K562 (cell line): ENCODE measurements at regions not wholly inside any gene's neighbourhood (a gene's known extent, or its start where the extent isn't known, plus 50 kb on each side); places are given as distances from the start of the nearest gene placed in this dataset.

ENCODE experiments used
- ATAC-seq: fragments of 200-7000 bp; cut with Tn5 transposase; 3 replicates; pipeline ENCODE4 v1.9.1; 2020; ENCODE audit warnings: moderate library complexity
- BruUV-seq: library from RNA; stranded (reverse); fragments of 400-500 nt; replicated peaks from 2 replicates; lab custom pipeline; 2021; lab: Mats Ljungman, UMichigan
- CTCF ChIA-PET: fragments of 300-600 bp; formaldehyde crosslinking; extraction: SDS; loops from one replicate; lab custom pipeline; 2021; ENCODE audit warnings: low intra/inter-chr PET ratio; lab: Yijun Ruan, JAX
- POLR2A ChIA-PET: fragments of 300-600, 350-650 bp; sonication (Branson Sonifier 250); formaldehyde crosslinking; extraction: SDS; loops from one replicate; lab custom pipeline; 2021; ENCODE audit warnings: antibody characterized with exemption, inconsistent platforms; lab: Yijun Ruan, JAX
- DNase-seq, 4 experiments: peaks; one replicate each; pipeline versions ENCODE4 v3.0.0 to v3.0.0-alpha.2; 2011 to 2018; ENCODE audit warnings: low spot score in 3 of 4, mixed read lengths in 3 of 4; ENCODE audit errors: extremely low read depth in 1 of 4
- FAIRE-seq: peaks from 2 replicates; lab custom pipeline; 2011; peaks lifted over from hg19 to GRCh38; lab: Jason Lieb, UNC
- H2AFZ ChIP-seq: 2 replicates; pipeline ENCODE4 v1.6.0; 2011; ENCODE audit warnings: low read depth, low read length, control low read depth, inconsistent platforms
- H3K27ac ChIP-seq: fragments of 200-600 bp; 3 replicates; pipeline ENCODE4 v1.8.0; 2011; ENCODE audit warnings: low read depth, mild to moderate bottlenecking, control low read depth, inconsistent platforms, low read length, moderate library complexity, mixed read lengths; ENCODE audit errors: extremely low read depth
- H3K27me3 ChIP-seq, 2 experiments: fragments of 300-600 bp in 1 of 2; 2 replicates in 1 of 2; 3 replicates in 1 of 2; pipeline versions ENCODE4 v1.6.0 to v1.8.0; 2011; ENCODE audit warnings: inconsistent platforms in 2 of 2, low read length in 2 of 2, mild to moderate bottlenecking in 1 of 2, mixed read lengths in 1 of 2, moderate library complexity in 1 of 2; ENCODE audit not compliant: control insufficient read depth in 2 of 2, insufficient read depth in 2 of 2
- H3K36me3 ChIP-seq: fragments of 300-600 bp; 3 replicates; pipeline ENCODE4 v1.8.0; 2011; ENCODE audit warnings: mild to moderate bottlenecking, low read length, inconsistent platforms; ENCODE audit not compliant: control insufficient read depth, insufficient read depth
- H3K4me1 ChIP-seq, 2 experiments: fragments of 200-600 bp in 1 of 2; replicated peaks in 1 of 2; 2 replicates in 1 of 2; 3 replicates in 1 of 2; pipeline versions ENCODE4 v1.5.1 to v1.8.0; 2011; ENCODE audit warnings: inconsistent platforms in 2 of 2, low read length in 2 of 2, mild to moderate bottlenecking in 1 of 2, mixed read lengths in 1 of 2, moderate library complexity in 1 of 2; ENCODE audit not compliant: control insufficient read depth in 2 of 2, insufficient read depth in 2 of 2
- H3K4me2 ChIP-seq: 2 replicates; pipeline ENCODE4 v1.6.1; 2011; ENCODE audit warnings: low read length, control low read depth, inconsistent platforms, mixed read lengths; ENCODE audit not compliant: insufficient read depth
- H3K4me3 ChIP-seq: fragments of 200-600 bp; sonication (generic), shearing (Covaris generic); 2 replicates; pipeline ENCODE4 v1.5.1; 2016; ENCODE audit warnings: control low read depth, inconsistent platforms
- H3K79me2 ChIP-seq: fragments of 200-600 bp; 3 replicates; pipeline ENCODE4 v1.8.0; 2011; ENCODE audit warnings: low read length, inconsistent platforms; ENCODE audit not compliant: control insufficient read depth, insufficient read depth
- H3K9ac ChIP-seq, 2 experiments: 2 replicates each; pipeline versions ENCODE4 v1.6.0 to v1.6.1; 2011; ENCODE audit warnings: low read depth in 2 of 2, low read length in 2 of 2, control low read depth in 1 of 2, inconsistent platforms in 1 of 2, mild to moderate bottlenecking in 1 of 2, mixed read lengths in 1 of 2; ENCODE audit not compliant: insufficient read depth in 1 of 2
- H3K9me1 ChIP-seq: one replicate; pipeline ENCODE4 v1.6.0; 2011; ENCODE audit warnings: inconsistent platforms, mild to moderate bottlenecking, low read length, moderate library complexity; ENCODE audit not compliant: control insufficient read depth, insufficient read depth
- H3K9me3 ChIP-seq: replicated peaks from 2 replicates; pipeline ENCODE4 v1.5.1; 2011; ENCODE audit warnings: low read depth, low read length, inconsistent platforms; ENCODE audit not compliant: control insufficient read depth, insufficient read depth
- H4K20me1 ChIP-seq: replicated peaks from 2 replicates; pipeline ENCODE4 v1.6.1; 2011; ENCODE audit warnings: low read length, inconsistent platforms, mixed read lengths; ENCODE audit not compliant: control insufficient read depth, insufficient read depth
- COPS2 ChIP-seq: fragments of 450-650 bp; conservative IDR thresholded peaks from 2 replicates; pipeline ENCODE4 v1.6.1; 2016; ENCODE audit warnings: mild to moderate bottlenecking, moderate library complexity
- CXXC5 ChIP-seq: fragments of 250-450 bp; sonication (Bioruptor Pico); IDR thresholded peaks from 2 replicates; pipeline ENCODE4 v1.8.0; 2022; ENCODE audit warnings: inconsistent platforms, mild to moderate bottlenecking, moderate library complexity
- DPF2 ChIP-seq: fragments of 450-650 bp; IDR thresholded peaks from 2 replicates; pipeline ENCODE4 v1.6.1; 2016
- ETS2 ChIP-seq: IDR thresholded peaks from 2 replicates; pipeline ENCODE4 v1.6.1; 2016; ENCODE audit warnings: borderline replicate concordance, missing genetic modification characterization, mild to moderate bottlenecking, moderate library complexity, missing compliant biosample characterization; ENCODE audit not compliant: poor library complexity, severe bottlenecking
- GATA2 ChIP-seq: sonication (generic); formaldehyde crosslinking; IDR thresholded peaks from 2 replicates; pipeline ENCODE4 v1.4.0; 2020; ENCODE audit warnings: mild to moderate bottlenecking, missing genetic modification reagents
- HCFC1 ChIP-seq: IDR thresholded peaks from 2 replicates; pipeline ENCODE4 v1.6.1; 2012; ENCODE audit warnings: low read depth, low read length, improper control_type of control experiment
- HNRNPH1 ChIP-seq: fragments of 200-400 bp; formaldehyde crosslinking; optimal IDR thresholded peaks from 2 replicates; pipeline ENCODE3; 2017; ENCODE audit warnings: low read depth, mild to moderate bottlenecking, low read length, moderate library complexity
- KHSRP ChIP-seq: fragments of 450-650 bp; IDR thresholded peaks from 2 replicates; pipeline ENCODE4 v1.6.1; 2017
- MCM5 ChIP-seq: fragments of 450-650 bp; IDR thresholded peaks from 2 replicates; pipeline ENCODE4 v1.6.1; 2016; ENCODE audit warnings: low read depth
- ZNF274 ChIP-seq: IDR thresholded peaks from 2 replicates; pipeline ENCODE4 v1.6.1; 2011; ENCODE audit warnings: low read depth, mild to moderate bottlenecking, low read length, moderate library complexity, borderline replicate concordance
- WGBS: fragments of 100-300 bp; shearing (Covaris generic); methylation state at CpG from one replicate; pipeline ENCODE4 v1.1.6; 2016; ENCODE audit warnings: low coverage, mixed read lengths; ENCODE audit not compliant: insufficient coverage; ENCODE audit errors: missing lambda C conversion rate; 5-methylcytosine and 5-hydroxymethylcytosine counted together
- in situ Hi-C: fragments of 300-500 bp; cut with MboI; formaldehyde crosslinking; loops from 4 replicates; pipeline ENCODE4 v1.15.0; 2018; ENCODE audit warnings: inconsistent platforms, mixed read lengths
- intact Hi-C: fragments of 100-400 bp; cut with micrococcal nuclease; formaldehyde crosslinking; loops from 2 replicates; pipeline ENCODE4 v1.14.2; 2022
- TF ChIP-seq, protein P1 (sequence below): sonication (generic); formaldehyde crosslinking; IDR thresholded peaks from 2 replicates; pipeline ENCODE4 v1.8.0; 2023; ENCODE audit warnings: mild to moderate bottlenecking, missing genetic modification reagents

DNA sequence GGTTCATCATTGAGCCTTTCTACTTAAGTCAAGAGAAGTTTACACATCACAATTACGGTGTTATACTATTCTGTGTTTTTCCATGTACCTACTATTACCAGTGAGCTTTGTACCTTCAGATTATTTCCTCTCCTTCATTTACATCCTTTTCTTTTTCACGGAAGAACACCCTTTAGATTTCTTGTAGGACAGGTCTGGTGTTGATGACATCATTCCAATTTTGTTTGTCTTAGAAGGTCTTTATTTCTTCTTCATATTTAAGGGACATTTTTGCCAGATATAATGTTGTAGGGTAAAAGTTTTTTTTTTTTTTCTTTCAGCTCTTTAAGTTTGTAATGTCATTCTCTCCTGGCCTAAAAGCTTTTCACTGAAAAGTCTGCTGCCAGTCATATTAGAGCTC lies 637.1 kb upstream of the RIOK2 start (continued):
- no peak for TF ChIP-seq CXXC5 (CRISPR knock-in tag)
- no peak for TF ChIP-seq GATA2
- no peak for TF ChIP-seq DPF2
- no peak for TF ChIP-seq KHSRP

DNA sequence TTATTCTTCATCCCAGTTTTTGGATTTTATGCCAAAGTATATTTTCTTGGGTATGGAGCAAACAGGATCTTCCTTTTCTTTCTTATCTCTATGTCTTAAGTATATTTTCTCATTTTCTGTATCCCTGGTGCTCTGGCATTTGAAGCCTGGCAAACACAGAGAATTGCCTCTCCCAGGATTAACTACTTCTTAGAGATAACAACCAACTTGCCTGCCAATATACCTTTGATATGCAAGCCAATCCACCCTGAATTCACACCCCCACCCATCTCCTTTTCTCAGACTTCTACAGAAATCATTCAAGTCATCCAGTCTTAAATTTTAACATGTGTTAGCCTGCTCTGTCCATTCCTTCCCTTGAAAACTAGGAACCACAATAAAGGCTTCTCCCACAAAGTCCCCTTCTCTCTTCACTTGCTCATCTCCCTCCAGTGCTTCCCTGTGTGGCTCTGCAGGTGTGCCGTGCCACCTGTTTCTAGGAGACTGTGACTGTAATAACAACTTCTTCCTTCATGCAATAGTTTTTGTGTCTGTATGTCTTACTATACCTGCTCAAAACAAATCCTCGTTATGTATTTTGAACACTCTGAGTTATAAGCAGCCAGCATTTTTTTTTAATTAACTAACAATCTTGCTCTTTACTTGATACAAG lies 649.7 kb upstream of the RIOK2 start:
- Histone ChIP-seq H3K4me3 (no peak overlapping the region), H3K27me3 (no peaks in the 10 kb centered on the region), H4K20me1 (no peaks in the 10 kb centered on the region), H3K9me3 (no peaks in the 10 kb centered on the region; the same call in 1 of the 2 replicates), H3K9ac (no peak overlapping the region), H3K4me1 (no peaks in the 10 kb centered on the region), H3K9me1 (no peaks in the 10 kb centered on the region), H3K36me3 (no peaks in the 10 kb centered on the region), H2AFZ (no peak overlapping the region), H3K27ac (no peak overlapping the region), H3K4me2 (no peak overlapping the region), H3K79me2 (no peaks in the 10 kb centered on the region)
- WGBS, result 0% methylated on average over 2 of the region's 2 CpGs
- DNase-seq (no peak), FAIRE-seq (no peak), ATAC-seq (no peak)
- in situ Hi-C loops, result no loop called here
- POLR2A ChIA-PET, result no interaction called here
- CTCF ChIA-PET, result no interaction called here
- TF ChIP-seq HCFC1 (no peak), HNRNPH1 (no peak), ETS2 (tag) (no peak), ZNF274 (no peak), MCM5 (no peak), COPS2 (no peak)
- TF ChIP-seq, protein P1, sequence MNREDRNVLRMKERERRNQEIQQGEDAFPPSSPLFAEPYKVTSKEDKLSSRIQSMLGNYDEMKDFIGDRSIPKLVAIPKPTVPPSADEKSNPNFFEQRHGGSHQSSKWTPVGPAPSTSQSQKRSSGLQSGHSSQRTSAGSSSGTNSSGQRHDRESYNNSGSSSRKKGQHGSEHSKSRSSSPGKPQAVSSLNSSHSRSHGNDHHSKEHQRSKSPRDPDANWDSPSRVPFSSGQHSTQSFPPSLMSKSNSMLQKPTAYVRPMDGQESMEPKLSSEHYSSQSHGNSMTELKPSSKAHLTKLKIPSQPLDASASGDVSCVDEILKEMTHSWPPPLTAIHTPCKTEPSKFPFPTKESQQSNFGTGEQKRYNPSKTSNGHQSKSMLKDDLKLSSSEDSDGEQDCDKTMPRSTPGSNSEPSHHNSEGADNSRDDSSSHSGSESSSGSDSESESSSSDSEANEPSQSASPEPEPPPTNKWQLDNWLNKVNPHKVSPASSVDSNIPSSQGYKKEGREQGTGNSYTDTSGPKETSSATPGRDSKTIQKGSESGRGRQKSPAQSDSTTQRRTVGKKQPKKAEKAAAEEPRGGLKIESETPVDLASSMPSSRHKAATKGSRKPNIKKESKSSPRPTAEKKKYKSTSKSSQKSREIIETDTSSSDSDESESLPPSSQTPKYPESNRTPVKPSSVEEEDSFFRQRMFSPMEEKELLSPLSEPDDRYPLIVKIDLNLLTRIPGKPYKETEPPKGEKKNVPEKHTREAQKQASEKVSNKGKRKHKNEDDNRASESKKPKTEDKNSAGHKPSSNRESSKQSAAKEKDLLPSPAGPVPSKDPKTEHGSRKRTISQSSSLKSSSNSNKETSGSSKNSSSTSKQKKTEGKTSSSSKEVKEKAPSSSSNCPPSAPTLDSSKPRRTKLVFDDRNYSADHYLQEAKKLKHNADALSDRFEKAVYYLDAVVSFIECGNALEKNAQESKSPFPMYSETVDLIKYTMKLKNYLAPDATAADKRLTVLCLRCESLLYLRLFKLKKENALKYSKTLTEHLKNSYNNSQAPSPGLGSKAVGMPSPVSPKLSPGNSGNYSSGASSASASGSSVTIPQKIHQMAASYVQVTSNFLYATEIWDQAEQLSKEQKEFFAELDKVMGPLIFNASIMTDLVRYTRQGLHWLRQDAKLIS (CRISPR knock-in tag), result no peak
- BruUV-seq, result no TSS peak
- intact Hi-C loops, result no loop called here
